ENCODE measurements at regions not wholly inside any gene's neighbourhood (a gene's known extent, or its start where the extent isn't known, plus 50 kb on each side); places are given as distances from the start of the nearest gene placed in this dataset.

DNA sequence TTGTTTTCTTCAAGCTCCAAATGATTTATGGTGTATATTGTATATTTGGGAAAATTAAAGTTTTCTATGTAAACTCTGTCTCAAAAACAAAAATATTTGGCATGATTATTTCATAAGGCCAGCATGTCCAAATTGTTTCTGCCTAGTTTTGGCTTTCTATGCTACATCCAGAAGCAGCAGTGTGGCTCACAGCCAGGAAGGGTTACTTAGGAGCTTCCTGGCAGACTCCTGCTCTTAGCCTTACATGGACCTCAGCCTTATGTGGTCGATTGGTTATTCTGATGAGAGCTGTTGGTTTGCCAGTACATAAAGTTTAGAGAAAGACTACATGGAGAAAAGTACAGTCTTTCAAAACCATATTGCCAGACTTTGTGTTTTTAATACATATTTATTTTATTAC is 297.7 kb upstream of the FAT3 start:
- no peaks in the 10 kb centered on the region for H3K79me2 ChIP-seq (ENCODE audit: low read length)
- H3K36me3 ChIP-seq (replicated peaks; ENCODE audit: insufficient read depth, low read length) = no peaks in the 10 kb centered on the region
- H3K27me3 ChIP-seq (replicated peaks; ENCODE audit: insufficient read depth, low read length) = no peaks in the 10 kb centered on the region
- no peaks in the 10 kb centered on the region for H3K9me3 ChIP-seq (replicated peaks; ENCODE audit: insufficient read depth, low read length)
- no peak for DNase-seq
- H2AFZ ChIP-seq (ENCODE audit: low read length) = no peak overlapping the region
- no peaks in the 10 kb centered on the region for H3F3A ChIP-seq (ENCODE audit: insufficient read depth, low read length)
- TF ChIP-seq EZH2 (optimal IDR thresholded peaks at IDR 0.05; ENCODE audit: low read depth, low read length) = no peak
- no peak for TF ChIP-seq EZH2phosphoT487 (IDR thresholded peaks at IDR 0.05; ENCODE audit: low read length)
- TF ChIP-seq, protein P1, sequence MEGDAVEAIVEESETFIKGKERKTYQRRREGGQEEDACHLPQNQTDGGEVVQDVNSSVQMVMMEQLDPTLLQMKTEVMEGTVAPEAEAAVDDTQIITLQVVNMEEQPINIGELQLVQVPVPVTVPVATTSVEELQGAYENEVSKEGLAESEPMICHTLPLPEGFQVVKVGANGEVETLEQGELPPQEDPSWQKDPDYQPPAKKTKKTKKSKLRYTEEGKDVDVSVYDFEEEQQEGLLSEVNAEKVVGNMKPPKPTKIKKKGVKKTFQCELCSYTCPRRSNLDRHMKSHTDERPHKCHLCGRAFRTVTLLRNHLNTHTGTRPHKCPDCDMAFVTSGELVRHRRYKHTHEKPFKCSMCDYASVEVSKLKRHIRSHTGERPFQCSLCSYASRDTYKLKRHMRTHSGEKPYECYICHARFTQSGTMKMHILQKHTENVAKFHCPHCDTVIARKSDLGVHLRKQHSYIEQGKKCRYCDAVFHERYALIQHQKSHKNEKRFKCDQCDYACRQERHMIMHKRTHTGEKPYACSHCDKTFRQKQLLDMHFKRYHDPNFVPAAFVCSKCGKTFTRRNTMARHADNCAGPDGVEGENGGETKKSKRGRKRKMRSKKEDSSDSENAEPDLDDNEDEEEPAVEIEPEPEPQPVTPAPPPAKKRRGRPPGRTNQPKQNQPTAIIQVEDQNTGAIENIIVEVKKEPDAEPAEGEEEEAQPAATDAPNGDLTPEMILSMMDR (IDR thresholded peaks at IDR 0.05; ENCODE audit: low read length) = no peak
- H3K4me2 ChIP-seq (ENCODE audit: low read depth, low read length) = no peak overlapping the region
- H3K4me3 ChIP-seq (ENCODE audit: low read length) = no peak overlapping the region
- no peak overlapping the region for H3K9ac ChIP-seq (ENCODE audit: low read length)
- no peaks in the 10 kb centered on the region for H3K9me2 ChIP-seq (replicated peaks; ENCODE audit: insufficient read depth, low read length)
- no peaks in the 10 kb centered on the region for H3K4me1 ChIP-seq (ENCODE audit: low read length)
- no peak overlapping the region for H3K27ac ChIP-seq (ENCODE audit: low read length)
- no peaks in the 10 kb centered on the region for H4K20me1 ChIP-seq (ENCODE audit: insufficient read depth, low read length)

DNA sequence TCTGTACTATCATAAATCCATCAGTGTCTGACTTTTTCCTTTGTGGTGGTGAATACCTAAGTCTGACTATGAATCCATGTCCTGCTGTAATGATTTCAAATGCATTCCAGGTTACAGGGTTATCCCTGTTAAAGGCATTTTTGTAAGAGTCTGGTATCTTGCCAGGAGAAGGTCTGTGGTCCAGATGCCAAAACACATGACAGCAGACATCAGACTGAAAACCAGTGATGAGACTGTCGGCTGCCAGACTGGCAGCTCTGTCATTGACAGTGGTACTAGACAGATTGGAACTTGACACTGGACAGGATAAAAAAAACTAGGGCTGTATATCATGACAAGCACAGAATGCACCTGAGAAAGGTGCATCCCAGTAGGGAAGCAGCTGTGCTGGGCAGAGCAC is 301.8 kb upstream of the FAT3 start:
- Histone ChIP-seq H2AFZ (ENCODE audit: low read length) (no peak overlapping the region), H3K4me2 (ENCODE audit: low read depth, low read length) (no peak overlapping the region), H3K27me3 (replicated peaks; ENCODE audit: insufficient read depth, low read length) (no peaks in the 10 kb centered on the region), H3K79me2 (ENCODE audit: low read length) (no peaks in the 10 kb centered on the region), H3K4me1 (ENCODE audit: low read length) (no peaks in the 10 kb centered on the region), H3K9me2 (replicated peaks; ENCODE audit: insufficient read depth, low read length) (no peaks in the 10 kb centered on the region), H3K4me3 (ENCODE audit: low read length) (no peak overlapping the region), H4K20me1 (ENCODE audit: insufficient read depth, low read length) (no peaks in the 10 kb centered on the region), H3K9me3 (replicated peaks; ENCODE audit: insufficient read depth, low read length) (no peaks in the 10 kb centered on the region), H3K27ac (ENCODE audit: low read length) (no peak overlapping the region), H3K9ac (ENCODE audit: low read length) (no peak overlapping the region), H3K36me3 (replicated peaks; ENCODE audit: insufficient read depth, low read length) (no peaks in the 10 kb centered on the region), H3F3A (ENCODE audit: insufficient read depth, low read length) (no peaks in the 10 kb centered on the region)
- TF ChIP-seq EZH2 (optimal IDR thresholded peaks at IDR 0.05; ENCODE audit: low read depth, low read length) = no peak
- TF ChIP-seq, protein P1 (IDR thresholded peaks at IDR 0.05; ENCODE audit: low read length) = no peak
- no peak for TF ChIP-seq EZH2phosphoT487 (IDR thresholded peaks at IDR 0.05; ENCODE audit: low read length)
- DNase-seq = no peak

DNA sequence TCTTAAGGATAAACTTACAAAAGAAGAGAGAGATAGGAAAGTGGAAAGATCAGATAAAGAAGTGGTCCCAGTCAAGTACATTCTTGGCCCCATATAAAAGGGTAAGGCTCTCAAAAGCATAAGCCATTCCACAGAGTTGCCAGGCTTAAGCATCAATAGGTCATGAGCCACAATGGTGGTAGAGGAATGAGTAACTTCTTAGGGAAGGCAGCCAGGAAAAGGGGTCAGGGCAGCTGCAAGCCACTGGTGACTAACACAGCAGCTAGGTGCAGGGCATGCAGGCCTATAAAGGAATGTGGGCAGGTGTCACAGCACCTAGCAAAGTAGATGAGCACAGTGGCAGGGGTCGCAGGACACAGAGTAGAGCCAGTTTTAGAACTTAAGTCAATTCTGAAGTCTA is 302.6 kb upstream of the FAT3 start:
- H3K4me2 ChIP-seq (ENCODE audit: low read depth, low read length) = no peak overlapping the region
- no peak overlapping the region for H3K4me3 ChIP-seq (ENCODE audit: low read length)
- H3K4me1 ChIP-seq (ENCODE audit: low read length) = no peaks in the 10 kb centered on the region
- no peak overlapping the region for H3K9ac ChIP-seq (ENCODE audit: low read length)
- H3K79me2 ChIP-seq (ENCODE audit: low read length) = no peaks in the 10 kb centered on the region
- H3K27ac ChIP-seq (ENCODE audit: low read length) = no peak overlapping the region
- no peaks in the 10 kb centered on the region for H4K20me1 ChIP-seq (ENCODE audit: insufficient read depth, low read length)
- no peaks in the 10 kb centered on the region for H3K27me3 ChIP-seq (replicated peaks; ENCODE audit: insufficient read depth, low read length)
- H3F3A ChIP-seq (ENCODE audit: insufficient read depth, low read length) = no peaks in the 10 kb centered on the region
- TF ChIP-seq EZH2 (optimal IDR thresholded peaks at IDR 0.05; ENCODE audit: low read depth, low read length) (no peak), EZH2phosphoT487 (IDR thresholded peaks at IDR 0.05; ENCODE audit: low read length) (no peak)
- TF ChIP-seq, protein P1 (IDR thresholded peaks at IDR 0.05; ENCODE audit: low read length) = no peak
- no peaks in the 10 kb centered on the region for H3K9me3 ChIP-seq (replicated peaks; ENCODE audit: insufficient read depth, low read length)
- no peak overlapping the region for H2AFZ ChIP-seq (ENCODE audit: low read length)
- H3K36me3 ChIP-seq (replicated peaks; ENCODE audit: insufficient read depth, low read length) = no peaks in the 10 kb centered on the region
- H3K9me2 ChIP-seq (replicated peaks; ENCODE audit: insufficient read depth, low read length) = no peaks in the 10 kb centered on the region
- no peak for DNase-seq
